Neural cell (in vitro differentiated cells): ENCODE measurements at regions not wholly inside any gene's neighbourhood (a gene's known extent, or its start where the extent isn't known, plus 50 kb on each side); places are given as distances from the start of the nearest gene placed in this dataset.

Source experiments
- CTCF ChIP-seq: fragments of 450-650 bp; IDR thresholded peaks from 2 replicates; pipeline ENCODE4 v1.5.1; 2014; ENCODE audit warnings: antibody characterized with exemption, mild to moderate bottlenecking, moderate library complexity; ENCODE audit not compliant: poor library complexity, severe bottlenecking
- EZH2 ChIP-seq: fragments of 200-600, 300-800 bp; shearing (Covaris generic), sonication (generic); IDR thresholded peaks from 2 replicates; pipeline ENCODE4 v1.6.1; 2014; ENCODE audit warnings: antibody characterized with exemption, low read length, borderline replicate concordance, mild to moderate bottlenecking; ENCODE audit not compliant: insufficient read depth, poor library complexity, severe bottlenecking

- TF ChIP-seq CTCF (no peak), EZH2 (no peak)
Measured at GRCh38 chr1:36608272-36608671, 125.6 kb upstream of the CSF3R start.
